ENCODE measurements at regions not wholly inside any gene's neighbourhood (a gene's known extent, or its start where the extent isn't known, plus 50 kb on each side); places are given as distances from the start of the nearest gene placed in this dataset.

DNA sequence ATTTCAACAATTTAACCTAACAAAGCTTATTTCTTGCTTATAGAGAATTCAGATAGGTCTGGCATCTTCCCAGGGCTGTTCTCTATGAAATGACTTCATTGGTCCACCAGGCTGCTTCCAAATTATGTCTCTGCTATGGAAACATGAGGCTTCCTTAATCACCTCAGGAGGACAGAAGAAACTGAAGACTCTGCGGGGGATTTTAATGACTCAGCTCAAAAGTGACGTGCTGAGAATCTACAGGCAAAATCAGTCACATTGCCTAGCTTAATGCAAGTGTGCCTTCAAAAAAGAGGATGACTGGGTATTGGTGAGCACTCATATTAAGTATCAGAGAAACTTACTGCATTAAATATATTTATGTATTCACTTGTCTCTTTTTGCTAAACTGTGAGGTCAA lies 315.5 kb upstream of the RGMB start:
- H3K4me3 ChIP-seq = no peak overlapping the region
- H3K27me3 ChIP-seq = no peaks in the 10 kb centered on the region
- no peak overlapping the region for H3K27ac ChIP-seq
- ATAC-seq = no peak
- H3K4me1 ChIP-seq = no peaks in the 10 kb centered on the region
- WGBS, 2 donors = 61 to 66% methylated on average over 2 of the region's 2 CpGs
- no peaks in the 10 kb centered on the region for H3K9me3 ChIP-seq
- no peak for DNase-seq
- TF ChIP-seq, protein P1, sequence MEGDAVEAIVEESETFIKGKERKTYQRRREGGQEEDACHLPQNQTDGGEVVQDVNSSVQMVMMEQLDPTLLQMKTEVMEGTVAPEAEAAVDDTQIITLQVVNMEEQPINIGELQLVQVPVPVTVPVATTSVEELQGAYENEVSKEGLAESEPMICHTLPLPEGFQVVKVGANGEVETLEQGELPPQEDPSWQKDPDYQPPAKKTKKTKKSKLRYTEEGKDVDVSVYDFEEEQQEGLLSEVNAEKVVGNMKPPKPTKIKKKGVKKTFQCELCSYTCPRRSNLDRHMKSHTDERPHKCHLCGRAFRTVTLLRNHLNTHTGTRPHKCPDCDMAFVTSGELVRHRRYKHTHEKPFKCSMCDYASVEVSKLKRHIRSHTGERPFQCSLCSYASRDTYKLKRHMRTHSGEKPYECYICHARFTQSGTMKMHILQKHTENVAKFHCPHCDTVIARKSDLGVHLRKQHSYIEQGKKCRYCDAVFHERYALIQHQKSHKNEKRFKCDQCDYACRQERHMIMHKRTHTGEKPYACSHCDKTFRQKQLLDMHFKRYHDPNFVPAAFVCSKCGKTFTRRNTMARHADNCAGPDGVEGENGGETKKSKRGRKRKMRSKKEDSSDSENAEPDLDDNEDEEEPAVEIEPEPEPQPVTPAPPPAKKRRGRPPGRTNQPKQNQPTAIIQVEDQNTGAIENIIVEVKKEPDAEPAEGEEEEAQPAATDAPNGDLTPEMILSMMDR (IDR thresholded peaks at IDR 0.05) = no peak
- no peaks in the 10 kb centered on the region for H3K36me3 ChIP-seq
- intact Hi-C loops (cut with DNase I) = no loop called here

DNA sequence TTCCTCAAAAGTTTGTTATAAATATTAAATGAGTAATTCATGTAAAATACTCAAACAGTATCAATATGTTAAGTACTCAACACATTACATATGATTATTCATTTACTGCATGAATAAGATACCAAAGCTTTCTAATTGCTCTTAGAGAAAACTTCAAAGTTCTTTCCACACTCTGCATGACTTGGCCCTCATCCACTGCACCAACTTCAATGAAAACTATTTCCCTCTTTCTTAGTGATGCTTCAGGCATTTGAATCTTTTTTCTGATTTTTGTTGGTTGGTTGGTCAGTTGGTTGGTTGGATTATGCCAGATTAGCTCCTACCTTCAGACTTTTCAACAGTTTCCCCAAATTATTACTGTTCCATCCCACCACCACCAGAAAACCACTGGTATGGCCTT lies 314.7 kb upstream of the RGMB start:
- intact Hi-C loops (cut with DNase I) = no loop called here
- no peaks in the 10 kb centered on the region for H3K27me3 ChIP-seq
- H3K27ac ChIP-seq = no peak overlapping the region
- no peaks in the 10 kb centered on the region for H3K9me3 ChIP-seq
- TF ChIP-seq, protein P1 (IDR thresholded peaks at IDR 0.05) = no peak
- H3K4me1 ChIP-seq = no peaks in the 10 kb centered on the region
- no peak for ATAC-seq
- DNase-seq = no peak
- no peak overlapping the region for H3K4me3 ChIP-seq
- no peaks in the 10 kb centered on the region for H3K36me3 ChIP-seq

DNA sequence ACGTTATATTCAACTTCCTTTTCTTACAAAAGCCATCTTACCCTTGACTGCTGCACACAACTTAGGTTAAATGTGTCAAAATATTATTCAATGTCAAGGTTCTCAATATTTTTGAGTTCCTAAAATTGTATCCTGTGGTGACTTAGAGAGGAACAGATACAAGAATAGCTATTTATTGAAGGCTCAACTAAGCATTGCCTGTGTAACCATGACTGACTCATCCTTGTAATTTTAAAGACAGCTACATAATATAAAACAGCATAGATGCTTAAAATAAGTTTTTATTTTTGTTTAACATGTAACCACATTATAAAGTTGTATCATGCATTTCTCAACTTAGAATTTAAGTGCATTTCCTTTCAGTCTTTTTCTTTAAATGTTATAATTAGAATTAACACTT lies 312.9 kb upstream of the RGMB start:
- DNase-seq (no peak), ATAC-seq (no peak)
- H3K4me3 ChIP-seq = no peak overlapping the region
- TF ChIP-seq, protein P1 (IDR thresholded peaks at IDR 0.05) = no peak
- no peaks in the 10 kb centered on the region for H3K27me3 ChIP-seq
- intact Hi-C loops (cut with DNase I) = no loop called here
- H3K4me1 ChIP-seq = peaks cover 0 to 3% (median 0%) of the 10 kb centered on the region in 9 donors
- no peaks in the 10 kb centered on the region for H3K36me3 ChIP-seq
- H3K9me3 ChIP-seq = no peaks in the 10 kb centered on the region
- H3K27ac ChIP-seq = no peak overlapping the region
- 62% methylated on average over 1 of the region's 1 CpG for WGBS, 2 donors

DNA sequence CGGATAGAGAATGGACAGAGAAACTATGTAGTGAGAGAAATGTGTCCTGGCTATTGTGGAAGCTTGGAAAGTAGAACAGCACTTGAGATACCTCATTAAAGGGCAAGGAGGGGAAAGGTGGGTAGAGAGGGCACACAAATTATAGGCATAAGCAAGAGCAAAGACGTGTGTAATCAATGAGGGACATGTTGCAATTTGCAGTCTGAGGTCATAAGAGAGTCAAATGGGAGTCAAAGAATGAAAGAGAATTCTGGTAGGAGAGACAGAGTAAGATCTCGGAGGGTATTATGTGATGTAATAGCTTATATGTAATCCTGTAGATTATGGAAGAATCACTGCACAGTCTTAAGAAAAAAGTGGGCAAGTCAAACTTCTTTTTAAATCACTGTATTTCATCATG lies 312.0 kb upstream of the RGMB start:
- Histone ChIP-seq H3K9me3 (no peaks in the 10 kb centered on the region), H3K27me3 (no peaks in the 10 kb centered on the region), H3K4me3 (no peak overlapping the region), H3K4me1 (peaks cover 0 to 3% (median 0%) of the 10 kb centered on the region in 9 donors), H3K27ac (no peak overlapping the region), H3K36me3 (no peaks in the 10 kb centered on the region)
- DNase-seq (no peak), ATAC-seq (no peak)
- intact Hi-C loops (cut with DNase I) = no loop called here
- 76 to 79% methylated on average over 3 of the region's 3 CpGs for WGBS, 2 donors
- TF ChIP-seq, protein P1 (IDR thresholded peaks at IDR 0.05) = no peak

DNA sequence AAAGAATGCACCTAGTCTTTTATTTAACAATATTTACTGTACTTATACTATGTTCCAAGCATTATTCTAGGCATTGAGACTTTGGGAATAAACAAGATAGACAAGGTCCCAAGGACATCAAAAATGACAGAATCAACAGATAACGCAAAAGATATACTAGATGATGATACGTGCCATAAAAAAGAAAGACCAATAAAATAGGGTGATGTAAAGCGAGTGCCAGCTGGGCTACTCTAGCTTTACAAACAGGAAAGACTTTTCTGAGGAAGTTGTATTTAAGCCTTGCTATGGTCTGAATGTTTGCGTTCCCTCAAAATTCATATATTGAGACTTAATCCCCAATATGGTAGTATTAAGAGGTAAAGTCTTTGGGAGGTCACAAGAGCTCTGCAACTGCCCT lies 310.2 kb upstream of the RGMB start:
- Histone ChIP-seq H3K27me3 (no peaks in the 10 kb centered on the region), H3K4me1 (peaks cover 0 to 3% (median 0%) of the 10 kb centered on the region in 9 donors), H3K36me3 (no peaks in the 10 kb centered on the region), H3K9me3 (no peaks in the 10 kb centered on the region), H3K27ac (no peak overlapping the region), H3K4me3 (no peak overlapping the region)
- WGBS, 2 donors = 77 to 93% methylated on average over 4 of the region's 4 CpGs
- intact Hi-C loops (cut with DNase I) = no loop called here
- ATAC-seq = no peak
- TF ChIP-seq, protein P1 (IDR thresholded peaks at IDR 0.05) = no peak
- no peak for DNase-seq
